Liver (tissue), 8 donors: ENCODE measurements at regions not wholly inside any gene's neighbourhood (a gene's known extent, or its start where the extent isn't known, plus 50 kb on each side); places are given as distances from the start of the nearest gene placed in this dataset.

Experiments
- DNase-seq: peaks from one replicate; pipeline ENCODE4 v3.0.0-alpha.2; 2017; ENCODE audit warnings: low spot score
- H3K27ac ChIP-seq, 2 donors: one replicate each; pipeline ENCODE4 v1.7.0; 2013; ENCODE audit warnings: inconsistent platforms in 2 of 2, low read length in 2 of 2, control low read depth in 1 of 2, low read depth in 1 of 2, mild to moderate bottlenecking in 1 of 2
- H3K27me3 ChIP-seq, 4 donors: one replicate each; pipeline versions ENCODE4 v1.6.1 to v1.7.0; 2013; ENCODE audit warnings: low read length in 3 of 4, inconsistent platforms in 1 of 4, mild to moderate bottlenecking in 1 of 4, moderate library complexity in 1 of 4; ENCODE audit not compliant: control insufficient read depth in 4 of 4, insufficient read depth in 4 of 4
- H3K36me3 ChIP-seq, 4 donors: one replicate each; pipeline versions ENCODE4 v1.6.1 to v1.7.0; 2013; ENCODE audit warnings: low read length in 3 of 4, mild to moderate bottlenecking in 3 of 4, low read depth in 1 of 4, moderate library complexity in 1 of 4; ENCODE audit not compliant: control insufficient read depth in 4 of 4, insufficient read depth in 3 of 4
- H3K4me1 ChIP-seq, 4 donors: one replicate each; pipeline versions ENCODE4 v1.6.1 to v1.7.0; 2013; ENCODE audit warnings: low read length in 3 of 4, mild to moderate bottlenecking in 3 of 4, moderate library complexity in 1 of 4; ENCODE audit not compliant: control insufficient read depth in 4 of 4, insufficient read depth in 4 of 4
- H3K4me3 ChIP-seq, 3 donors: one replicate each; pipeline versions ENCODE4 v1.6.1 to v1.7.0; 2013; ENCODE audit warnings: low read length in 3 of 3, control low read depth in 1 of 3, low read depth in 1 of 3, mild to moderate bottlenecking in 1 of 3
- H3K9ac ChIP-seq, 2 donors: one replicate each; pipeline ENCODE4 v1.7.0; 2013; ENCODE audit warnings: low read length in 2 of 2, mild to moderate bottlenecking in 2 of 2, moderate library complexity in 2 of 2, control low read depth in 1 of 2, low read depth in 1 of 2
- H3K9me3 ChIP-seq, 4 donors: one replicate each; pipeline versions ENCODE4 v1.6.1 to v1.7.0; 2013; ENCODE audit warnings: low read length in 3 of 4; ENCODE audit not compliant: control insufficient read depth in 4 of 4
- EGR1 ChIP-seq, 2 donors: IDR thresholded peaks; 2 replicates each; pipeline ENCODE4 v1.6.1; 2016 to 2018; ENCODE audit warnings: antibody characterized with exemption in 2 of 2, low read depth in 2 of 2
- FOXA1 ChIP-seq: IDR thresholded peaks from 2 replicates; pipeline ENCODE4 v1.6.1; 2016; ENCODE audit warnings: antibody characterized with exemption
- FOXA2 ChIP-seq: IDR thresholded peaks from 2 replicates; pipeline ENCODE4 v1.6.1; 2016; ENCODE audit warnings: antibody characterized with exemption
- GABPA ChIP-seq, 2 donors: IDR thresholded peaks in 1 of 2; conservative IDR thresholded peaks in 1 of 2; 2 replicates each; pipeline ENCODE4 v1.6.1; 2016; ENCODE audit warnings: antibody characterized with exemption in 2 of 2, mild to moderate bottlenecking in 1 of 2, moderate library complexity in 1 of 2
- HNF4A ChIP-seq, 2 donors: conservative IDR thresholded peaks; 2 replicates each; pipeline ENCODE4 v1.6.1; 2016; ENCODE audit warnings: antibody characterized with exemption in 2 of 2, mild to moderate bottlenecking in 2 of 2
- HNF4G ChIP-seq: IDR thresholded peaks from 2 replicates; pipeline ENCODE4 v1.6.1; 2016; ENCODE audit warnings: antibody characterized with exemption
- JUND ChIP-seq, 2 donors: IDR thresholded peaks; 2 replicates each; pipeline ENCODE4 v1.6.1; 2016; ENCODE audit warnings: antibody characterized with exemption in 2 of 2
- NR2F2 ChIP-seq: IDR thresholded peaks from 2 replicates; pipeline ENCODE4 v1.6.1; 2016; ENCODE audit warnings: antibody characterized with exemption
- RAD21 ChIP-seq, 2 donors: IDR thresholded peaks; 2 replicates each; pipeline ENCODE4 v1.6.1; 2016; ENCODE audit warnings: antibody characterized with exemption in 2 of 2, mild to moderate bottlenecking in 2 of 2
- RXRA ChIP-seq, 2 donors: IDR thresholded peaks; 2 replicates each; pipeline ENCODE4 v1.6.1; 2017 to 2018; ENCODE audit warnings: antibody characterized with exemption in 2 of 2, mild to moderate bottlenecking in 1 of 2
- SP1 ChIP-seq: IDR thresholded peaks from 2 replicates; pipeline ENCODE4 v1.6.1; 2018; ENCODE audit warnings: antibody characterized with exemption, mild to moderate bottlenecking
- TAF1 ChIP-seq: conservative IDR thresholded peaks from 2 replicates; pipeline ENCODE4 v1.6.1; 2016; ENCODE audit warnings: antibody characterized with exemption, mild to moderate bottlenecking
- YY1 ChIP-seq: IDR thresholded peaks from 2 replicates; pipeline ENCODE4 v1.6.1; 2016; ENCODE audit warnings: antibody characterized with exemption, mild to moderate bottlenecking
- WGBS: extraction: QIAGEN DNeasy Blood & Tissue Kit; methylation state at CpG from one replicate; pipeline ENCODE4 v1.1.7; 2013; 5-methylcytosine and 5-hydroxymethylcytosine counted together
- TF ChIP-seq, protein P1 (sequence below): IDR thresholded peaks from 2 replicates; pipeline ENCODE4 v1.6.1; 2016; ENCODE audit warnings: antibody characterized with exemption
- TF ChIP-seq, protein P2 (sequence below): IDR thresholded peaks from 2 replicates; pipeline ENCODE4 v1.6.1; 2016; ENCODE audit warnings: antibody characterized with exemption
- TF ChIP-seq, protein P3 (sequence below): IDR thresholded peaks from 2 replicates; pipeline ENCODE4 v1.6.1; 2016; ENCODE audit warnings: antibody characterized with exemption
- TF ChIP-seq, protein P4 (sequence below): fragments of 150-350 bp; IDR thresholded peaks from 2 replicates; pipeline ENCODE4 v1.5.1; 2017; ENCODE audit warnings: improper control_type of control experiment, low read depth, low read length; ENCODE audit not compliant: missing input control
- TF ChIP-seq, protein P5 (sequence below): IDR thresholded peaks from 2 replicates; pipeline ENCODE4 v1.6.1; 2016; ENCODE audit warnings: antibody characterized with exemption, mild to moderate bottlenecking
- donor health status: healthy.
- donor health status: healthy.
- donor health status: healthy.
- donor health status: healthy.
- donor health status: healthy.

DNA sequence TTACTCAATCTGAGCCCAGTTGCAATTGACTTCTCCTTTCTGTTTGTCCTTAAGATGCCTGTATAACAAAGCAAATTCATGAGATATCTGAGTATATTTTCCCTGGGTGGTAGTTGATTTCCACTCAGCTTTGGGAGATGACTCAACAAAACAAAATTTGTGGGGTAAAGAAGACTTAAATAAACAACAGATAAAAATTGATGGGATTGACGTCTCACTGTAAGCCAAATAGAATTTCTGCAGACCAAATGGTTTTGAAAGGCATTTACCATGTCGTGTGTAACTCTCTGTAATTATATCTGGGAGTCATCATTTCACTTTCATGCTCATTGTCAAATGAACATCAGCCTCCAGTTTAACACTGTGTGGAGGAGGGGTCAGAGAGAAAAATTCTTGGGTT is 255.4 kb upstream of the MYO3A start:
- Histone ChIP-seq H3K27ac (no peak overlapping the region), H3K4me3 (no peak overlapping the region), H3K36me3 (no peaks in the 10 kb centered on the region), H3K9ac (no peak overlapping the region), H3K9me3 (no peaks in the 10 kb centered on the region), H3K27me3 (peaks cover 0 to 3% (median 0%) of the 10 kb centered on the region in 4 donors), H3K4me1 (no peaks in the 10 kb centered on the region)
- WGBS: 40% methylated on average over 2 of the region's 2 CpGs
- TF ChIP-seq RXRA (IDR thresholded peaks at IDR 0.05) (no peak), EGR1 (IDR thresholded peaks at IDR 0.05; ENCODE audit: low read depth in 2 of 2) (no peak), RAD21 (IDR thresholded peaks at IDR 0.05) (no peak), NR2F2 (no peak), SP1 (no peak), GABPA (IDR thresholded peaks at IDR 0.05 in 1 of 2, conservative IDR thresholded peaks at IDR 0.05 in 1 of 2) (no peak), HNF4A (conservative IDR thresholded peaks at IDR 0.05) (no peak), YY1 (no peak), TAF1 (no peak), JUND (IDR thresholded peaks at IDR 0.05) (no peak), HNF4G (no peak), FOXA1 (no peak), FOXA2 (no peak)
- TF ChIP-seq, protein P1, sequence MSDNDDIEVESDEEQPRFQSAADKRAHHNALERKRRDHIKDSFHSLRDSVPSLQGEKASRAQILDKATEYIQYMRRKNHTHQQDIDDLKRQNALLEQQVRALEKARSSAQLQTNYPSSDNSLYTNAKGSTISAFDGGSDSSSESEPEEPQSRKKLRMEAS: no peak
- TF ChIP-seq, protein P2, sequence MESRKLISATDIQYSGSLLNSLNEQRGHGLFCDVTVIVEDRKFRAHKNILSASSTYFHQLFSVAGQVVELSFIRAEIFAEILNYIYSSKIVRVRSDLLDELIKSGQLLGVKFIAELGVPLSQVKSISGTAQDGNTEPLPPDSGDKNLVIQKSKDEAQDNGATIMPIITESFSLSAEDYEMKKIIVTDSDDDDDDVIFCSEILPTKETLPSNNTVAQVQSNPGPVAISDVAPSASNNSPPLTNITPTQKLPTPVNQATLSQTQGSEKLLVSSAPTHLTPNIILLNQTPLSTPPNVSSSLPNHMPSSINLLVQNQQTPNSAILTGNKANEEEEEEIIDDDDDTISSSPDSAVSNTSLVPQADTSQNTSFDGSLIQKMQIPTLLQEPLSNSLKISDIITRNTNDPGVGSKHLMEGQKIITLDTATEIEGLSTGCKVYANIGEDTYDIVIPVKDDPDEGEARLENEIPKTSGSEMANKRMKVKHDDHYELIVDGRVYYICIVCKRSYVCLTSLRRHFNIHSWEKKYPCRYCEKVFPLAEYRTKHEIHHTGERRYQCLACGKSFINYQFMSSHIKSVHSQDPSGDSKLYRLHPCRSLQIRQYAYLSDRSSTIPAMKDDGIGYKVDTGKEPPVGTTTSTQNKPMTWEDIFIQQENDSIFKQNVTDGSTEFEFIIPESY: no peak
- TF ChIP-seq, protein P3, sequence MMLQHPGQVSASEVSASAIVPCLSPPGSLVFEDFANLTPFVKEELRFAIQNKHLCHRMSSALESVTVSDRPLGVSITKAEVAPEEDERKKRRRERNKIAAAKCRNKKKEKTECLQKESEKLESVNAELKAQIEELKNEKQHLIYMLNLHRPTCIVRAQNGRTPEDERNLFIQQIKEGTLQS: no peak
- TF ChIP-seq, protein P4, sequence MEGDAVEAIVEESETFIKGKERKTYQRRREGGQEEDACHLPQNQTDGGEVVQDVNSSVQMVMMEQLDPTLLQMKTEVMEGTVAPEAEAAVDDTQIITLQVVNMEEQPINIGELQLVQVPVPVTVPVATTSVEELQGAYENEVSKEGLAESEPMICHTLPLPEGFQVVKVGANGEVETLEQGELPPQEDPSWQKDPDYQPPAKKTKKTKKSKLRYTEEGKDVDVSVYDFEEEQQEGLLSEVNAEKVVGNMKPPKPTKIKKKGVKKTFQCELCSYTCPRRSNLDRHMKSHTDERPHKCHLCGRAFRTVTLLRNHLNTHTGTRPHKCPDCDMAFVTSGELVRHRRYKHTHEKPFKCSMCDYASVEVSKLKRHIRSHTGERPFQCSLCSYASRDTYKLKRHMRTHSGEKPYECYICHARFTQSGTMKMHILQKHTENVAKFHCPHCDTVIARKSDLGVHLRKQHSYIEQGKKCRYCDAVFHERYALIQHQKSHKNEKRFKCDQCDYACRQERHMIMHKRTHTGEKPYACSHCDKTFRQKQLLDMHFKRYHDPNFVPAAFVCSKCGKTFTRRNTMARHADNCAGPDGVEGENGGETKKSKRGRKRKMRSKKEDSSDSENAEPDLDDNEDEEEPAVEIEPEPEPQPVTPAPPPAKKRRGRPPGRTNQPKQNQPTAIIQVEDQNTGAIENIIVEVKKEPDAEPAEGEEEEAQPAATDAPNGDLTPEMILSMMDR: no peak
- TF ChIP-seq, protein P5, sequence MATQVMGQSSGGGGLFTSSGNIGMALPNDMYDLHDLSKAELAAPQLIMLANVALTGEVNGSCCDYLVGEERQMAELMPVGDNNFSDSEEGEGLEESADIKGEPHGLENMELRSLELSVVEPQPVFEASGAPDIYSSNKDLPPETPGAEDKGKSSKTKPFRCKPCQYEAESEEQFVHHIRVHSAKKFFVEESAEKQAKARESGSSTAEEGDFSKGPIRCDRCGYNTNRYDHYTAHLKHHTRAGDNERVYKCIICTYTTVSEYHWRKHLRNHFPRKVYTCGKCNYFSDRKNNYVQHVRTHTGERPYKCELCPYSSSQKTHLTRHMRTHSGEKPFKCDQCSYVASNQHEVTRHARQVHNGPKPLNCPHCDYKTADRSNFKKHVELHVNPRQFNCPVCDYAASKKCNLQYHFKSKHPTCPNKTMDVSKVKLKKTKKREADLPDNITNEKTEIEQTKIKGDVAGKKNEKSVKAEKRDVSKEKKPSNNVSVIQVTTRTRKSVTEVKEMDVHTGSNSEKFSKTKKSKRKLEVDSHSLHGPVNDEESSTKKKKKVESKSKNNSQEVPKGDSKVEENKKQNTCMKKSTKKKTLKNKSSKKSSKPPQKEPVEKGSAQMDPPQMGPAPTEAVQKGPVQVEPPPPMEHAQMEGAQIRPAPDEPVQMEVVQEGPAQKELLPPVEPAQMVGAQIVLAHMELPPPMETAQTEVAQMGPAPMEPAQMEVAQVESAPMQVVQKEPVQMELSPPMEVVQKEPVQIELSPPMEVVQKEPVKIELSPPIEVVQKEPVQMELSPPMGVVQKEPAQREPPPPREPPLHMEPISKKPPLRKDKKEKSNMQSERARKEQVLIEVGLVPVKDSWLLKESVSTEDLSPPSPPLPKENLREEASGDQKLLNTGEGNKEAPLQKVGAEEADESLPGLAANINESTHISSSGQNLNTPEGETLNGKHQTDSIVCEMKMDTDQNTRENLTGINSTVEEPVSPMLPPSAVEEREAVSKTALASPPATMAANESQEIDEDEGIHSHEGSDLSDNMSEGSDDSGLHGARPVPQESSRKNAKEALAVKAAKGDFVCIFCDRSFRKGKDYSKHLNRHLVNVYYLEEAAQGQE: no peak
- DNase-seq: no peak
